NB4 (cell line): ENCODE measurements at regions not wholly inside any gene's neighbourhood (a gene's known extent, or its start where the extent isn't known, plus 50 kb on each side); places are given as distances from the start of the nearest gene placed in this dataset.

Experiments used
- TF ChIP-seq, protein P1 (sequence below): IDR thresholded peaks from one replicate; pipeline ENCODE4 v1.5.1; 2012; ENCODE audit warnings: low read depth, low read length
- TF ChIP-seq, protein P2 (sequence below): IDR thresholded peaks from 2 replicates; pipeline ENCODE4 v1.6.1; 2011; ENCODE audit warnings: low read depth, low read length

DNA sequence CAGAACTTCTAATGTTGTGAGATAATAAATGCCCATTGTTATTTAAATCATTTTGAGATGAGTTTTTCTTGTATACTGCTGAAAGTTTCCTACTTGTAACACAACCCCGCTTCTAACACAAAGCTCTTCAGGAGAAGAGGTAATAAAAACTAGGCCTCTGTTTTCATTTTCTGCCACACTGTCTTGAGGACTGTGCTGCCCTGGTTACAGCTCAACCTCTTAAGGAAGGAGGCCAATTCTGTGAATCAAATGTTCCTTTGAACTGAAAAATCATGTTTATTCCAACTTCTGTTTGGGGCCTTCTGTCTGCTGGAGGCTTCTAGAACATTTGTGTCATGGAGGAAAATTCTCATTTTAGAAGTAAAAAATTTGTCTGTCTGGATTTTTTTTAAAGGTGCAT lies 100.3 kb downstream of the LRIG3 start:
- TF ChIP-seq, protein P1, sequence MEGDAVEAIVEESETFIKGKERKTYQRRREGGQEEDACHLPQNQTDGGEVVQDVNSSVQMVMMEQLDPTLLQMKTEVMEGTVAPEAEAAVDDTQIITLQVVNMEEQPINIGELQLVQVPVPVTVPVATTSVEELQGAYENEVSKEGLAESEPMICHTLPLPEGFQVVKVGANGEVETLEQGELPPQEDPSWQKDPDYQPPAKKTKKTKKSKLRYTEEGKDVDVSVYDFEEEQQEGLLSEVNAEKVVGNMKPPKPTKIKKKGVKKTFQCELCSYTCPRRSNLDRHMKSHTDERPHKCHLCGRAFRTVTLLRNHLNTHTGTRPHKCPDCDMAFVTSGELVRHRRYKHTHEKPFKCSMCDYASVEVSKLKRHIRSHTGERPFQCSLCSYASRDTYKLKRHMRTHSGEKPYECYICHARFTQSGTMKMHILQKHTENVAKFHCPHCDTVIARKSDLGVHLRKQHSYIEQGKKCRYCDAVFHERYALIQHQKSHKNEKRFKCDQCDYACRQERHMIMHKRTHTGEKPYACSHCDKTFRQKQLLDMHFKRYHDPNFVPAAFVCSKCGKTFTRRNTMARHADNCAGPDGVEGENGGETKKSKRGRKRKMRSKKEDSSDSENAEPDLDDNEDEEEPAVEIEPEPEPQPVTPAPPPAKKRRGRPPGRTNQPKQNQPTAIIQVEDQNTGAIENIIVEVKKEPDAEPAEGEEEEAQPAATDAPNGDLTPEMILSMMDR, result no peak
- TF ChIP-seq, protein P2, sequence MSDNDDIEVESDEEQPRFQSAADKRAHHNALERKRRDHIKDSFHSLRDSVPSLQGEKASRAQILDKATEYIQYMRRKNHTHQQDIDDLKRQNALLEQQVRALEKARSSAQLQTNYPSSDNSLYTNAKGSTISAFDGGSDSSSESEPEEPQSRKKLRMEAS, result no peak
